DOHH2 (cell line): ENCODE measurements at regions not wholly inside any gene's neighbourhood (a gene's known extent, or its start where the extent isn't known, plus 50 kb on each side); places are given as distances from the start of the nearest gene placed in this dataset.
"Not testable (repeated sequence)": the region's sequence is repeated elsewhere in the genome, so short reads cannot be mapped to it uniquely, and the experiment has no call there.

Experiments used
- H3F3A ChIP-seq: fragments of 200-600 bp; sonication (generic), shearing (Covaris generic); 2 replicates; pipeline ENCODE4 v1.6.0; 2016; ENCODE audit warnings: antibody characterized with exemption, mild to moderate bottlenecking; ENCODE audit not compliant: control insufficient read depth, insufficient read depth
- H3K27ac ChIP-seq: fragments of 200-600 bp; sonication (generic); 2 replicates; pipeline ENCODE4 v1.5.1; 2014; ENCODE audit warnings: low read depth, mild to moderate bottlenecking, low read length, moderate library complexity
- H3K27me3 ChIP-seq: fragments of 200-600 bp; sonication (generic); 2 replicates; pipeline ENCODE4 v1.6.1; 2014; ENCODE audit warnings: mild to moderate bottlenecking, low read length, mixed read lengths; ENCODE audit not compliant: control insufficient read depth
- H3K36me3 ChIP-seq: fragments of 200-600 bp; sonication (generic); 2 replicates; pipeline ENCODE4 v1.6.1; 2014; ENCODE audit warnings: mild to moderate bottlenecking, low read length, moderate library complexity, mixed read lengths; ENCODE audit not compliant: control insufficient read depth
- H3K4me1 ChIP-seq: fragments of 200-600 bp; sonication (generic); 2 replicates; pipeline ENCODE4 v1.6.1; 2014; ENCODE audit warnings: mild to moderate bottlenecking, low read length, mixed read lengths; ENCODE audit not compliant: control insufficient read depth
- H3K4me2 ChIP-seq: fragments of 200-600 bp; sonication (generic); 2 replicates; pipeline ENCODE4 v1.6.0; 2014; ENCODE audit warnings: mild to moderate bottlenecking, low read length, moderate library complexity
- H3K4me3 ChIP-seq: fragments of 200-600 bp; sonication (generic); 2 replicates; pipeline ENCODE4 v1.5.1; 2014; ENCODE audit warnings: mild to moderate bottlenecking, low read length, mixed read lengths
- H3K79me2 ChIP-seq: fragments of 200-600 bp; sonication (generic); 2 replicates; pipeline ENCODE4 v1.6.1; 2014; ENCODE audit warnings: mild to moderate bottlenecking, low read length, mixed read lengths; ENCODE audit not compliant: control insufficient read depth
- H3K9me2 ChIP-seq: fragments of 200-600 bp; sonication (generic); replicated peaks from 2 replicates; pipeline ENCODE4 v1.6.1; 2014; ENCODE audit warnings: mild to moderate bottlenecking, low read length, mixed read lengths; ENCODE audit not compliant: control insufficient read depth
- H3K9me3 ChIP-seq: fragments of 200-600 bp; sonication (generic); 2 replicates; pipeline ENCODE4 v1.6.1; 2014; ENCODE audit warnings: antibody characterized with exemption, low read length, mixed read lengths; ENCODE audit not compliant: control insufficient read depth, insufficient read depth
- H4K20me1 ChIP-seq: fragments of 200-600 bp; sonication (generic); 2 replicates; pipeline ENCODE4 v1.6.0; 2014; ENCODE audit warnings: low read depth, mild to moderate bottlenecking, antibody characterized with exemption, low read length, moderate library complexity; ENCODE audit not compliant: control insufficient read depth, insufficient read depth
- CTCF ChIP-seq: fragments of 200-600 bp; sonication (generic); IDR thresholded peaks from one replicate; pipeline ENCODE4 v1.5.1; 2014; ENCODE audit warnings: antibody characterized with exemption, mild to moderate bottlenecking, low read depth, low read length; ENCODE audit not compliant: poor library complexity, severe bottlenecking
- EZH2phosphoT487 ChIP-seq: fragments of 200-600 bp; sonication (generic); IDR thresholded peaks from 2 replicates; pipeline ENCODE4 v1.6.1; 2017; ENCODE audit warnings: borderline replicate concordance, mild to moderate bottlenecking, antibody characterized with exemption, low read length, moderate library complexity, mixed read lengths

- Histone ChIP-seq H4K20me1 (no peaks in the 10 kb centered on the region), H3K4me1 (no peaks in the 10 kb centered on the region), H3K27me3 (no peaks in the 10 kb centered on the region), H3K79me2 (no peaks in the 10 kb centered on the region), H3K36me3 (no peaks in the 10 kb centered on the region), H3K4me2 (no peak overlapping the region), H3K4me3 (no peak overlapping the region), H3K9me2 (no peaks in the 10 kb centered on the region), H3K9me3 (no peaks in the 10 kb centered on the region), H3K27ac (no peak overlapping the region), H3F3A (no peaks in the 10 kb centered on the region)
- TF ChIP-seq EZH2phosphoT487 = no peak
- TF ChIP-seq CTCF = no peak
Observed at GRCh38 chr3:146359841-146360240, 108.9 kb upstream of the PLSCR4 start.

GRCh38 chr3:146354421-146354820, 103.5 kb upstream of the PLSCR4 start:
- not testable (repeated sequence) for H3K9me2 ChIP-seq, H3K9me3 ChIP-seq, H3K36me3 ChIP-seq, H3K4me1 ChIP-seq, H3F3A ChIP-seq, H3K4me3 ChIP-seq, H3K27me3 ChIP-seq, H3K79me2 ChIP-seq, H3K4me2 ChIP-seq, H4K20me1 ChIP-seq, H3K27ac ChIP-seq

GRCh38 chr3:146350852-146351251, 99.9 kb upstream of the PLSCR4 start:
- no peaks in the 10 kb centered on the region for H4K20me1 ChIP-seq
- H3K27ac ChIP-seq = no peak overlapping the region
- no peaks in the 10 kb centered on the region for H3K4me1 ChIP-seq
- H3K4me3 ChIP-seq = no peak overlapping the region
- no peaks in the 10 kb centered on the region for H3K9me3 ChIP-seq
- H3F3A ChIP-seq = no peaks in the 10 kb centered on the region
- H3K36me3 ChIP-seq = no peaks in the 10 kb centered on the region
- no peaks in the 10 kb centered on the region for H3K27me3 ChIP-seq
- TF ChIP-seq CTCF = no peak
- no peak for TF ChIP-seq EZH2phosphoT487
- H3K4me2 ChIP-seq = no peak overlapping the region
- no peaks in the 10 kb centered on the region for H3K79me2 ChIP-seq
- no peaks in the 10 kb centered on the region for H3K9me2 ChIP-seq

- TF ChIP-seq CTCF = no peak
- no peak for TF ChIP-seq EZH2phosphoT487
- Histone ChIP-seq H3K9me2 (no peaks in the 10 kb centered on the region), H3K9me3 (no peaks in the 10 kb centered on the region), H3K4me2 (no peak overlapping the region), H3K27ac (no peak overlapping the region), H4K20me1 (no peaks in the 10 kb centered on the region), H3K4me3 (no peak overlapping the region), H3F3A (no peaks in the 10 kb centered on the region), H3K27me3 (no peaks in the 10 kb centered on the region), H3K79me2 (no peaks in the 10 kb centered on the region), H3K36me3 (no peaks in the 10 kb centered on the region), H3K4me1 (no peaks in the 10 kb centered on the region)
Observed at GRCh38 chr3:146345900-146346299, 95.0 kb upstream of the PLSCR4 start.
